GM19397 (cell line): ENCODE measurements at regions not wholly inside any gene's neighbourhood (a gene's known extent, or its start where the extent isn't known, plus 50 kb on each side); places are given as distances from the start of the nearest gene placed in this dataset.
"Not testable (repeated sequence)": the region's sequence is repeated elsewhere in the genome, so short reads cannot be mapped to it uniquely, and the experiment has no call there.

Experiments
- ATAC-seq: cut with Tn5 transposase; IDR thresholded peaks from one replicate; pipeline ENCODE4 v1.9.1; 2021; ENCODE audit warnings: mild to moderate bottlenecking, moderate library complexity; ENCODE audit not compliant: unreplicated experiment

GRCh38 chr4:153877898-153878297 lies 89.0 kb upstream of the SFRP2 start:
- no peak for ATAC-seq

- ATAC-seq = no peak
Observed at GRCh38 chr4:153873741-153874140, 84.9 kb upstream of the SFRP2 start.

GRCh38 chr4:153866766-153867165 lies 77.9 kb upstream of the SFRP2 start:
- ATAC-seq = not testable (repeated sequence)

GRCh38 chr4:153852501-153852900 lies 63.6 kb upstream of the SFRP2 start:
- ATAC-seq = no peak

GRCh38 chr4:153850533-153851280 lies 61.8 kb upstream of the SFRP2 start:
- no peak for ATAC-seq

GRCh38 chr4:153844144-153844543 lies 55.3 kb upstream of the SFRP2 start:
- no peak for ATAC-seq
